ENCODE measurements at regions not wholly inside any gene's neighbourhood (a gene's known extent, or its start where the extent isn't known, plus 50 kb on each side); places are given as distances from the start of the nearest gene placed in this dataset.

DNA sequence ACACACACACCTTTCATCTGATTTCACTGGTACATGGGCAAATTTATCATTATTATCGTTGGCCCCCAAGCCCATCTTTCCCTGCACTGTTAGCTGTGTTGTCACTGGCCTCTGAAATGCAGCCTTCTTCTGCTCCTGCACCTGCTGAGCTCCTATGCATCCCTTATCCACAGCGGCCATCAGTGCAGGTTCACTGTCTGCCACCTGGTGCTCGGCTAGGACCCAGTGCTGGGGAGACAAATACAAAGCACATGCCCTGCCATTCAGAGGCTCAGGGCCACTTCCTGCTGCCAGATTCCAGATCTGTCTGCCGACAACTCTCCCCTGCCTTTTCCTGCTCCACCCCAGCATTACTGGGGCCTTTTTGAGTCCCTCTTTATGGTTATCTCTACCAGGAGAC lies 1205.4 kb downstream of the TBC1D22A start:
- ATAC-seq (ENCODE audit: low read depth) = no peak
- Histone ChIP-seq H3K36me3 (ENCODE audit: low read depth) (no peaks in the 10 kb centered on the region), H3K4me3 (ENCODE audit: severe bottlenecking) (no peak overlapping the region), H3K9me3 (ENCODE audit: severe bottlenecking) (peaks cover 2% of the 10 kb centered on the region), H3K27ac (ENCODE audit: poor library complexity, severe bottlenecking) (no peak overlapping the region), H3K27me3 (ENCODE audit: insufficient read depth, poor library complexity, severe bottlenecking) (peaks cover 3% of the 10 kb centered on the region), H3K4me1 (ENCODE audit: insufficient read depth, poor library complexity, severe bottlenecking) (no peaks in the 10 kb centered on the region)
- no peak for DNase-seq (ENCODE audit: low spot score)
- TF ChIP-seq, protein P1, sequence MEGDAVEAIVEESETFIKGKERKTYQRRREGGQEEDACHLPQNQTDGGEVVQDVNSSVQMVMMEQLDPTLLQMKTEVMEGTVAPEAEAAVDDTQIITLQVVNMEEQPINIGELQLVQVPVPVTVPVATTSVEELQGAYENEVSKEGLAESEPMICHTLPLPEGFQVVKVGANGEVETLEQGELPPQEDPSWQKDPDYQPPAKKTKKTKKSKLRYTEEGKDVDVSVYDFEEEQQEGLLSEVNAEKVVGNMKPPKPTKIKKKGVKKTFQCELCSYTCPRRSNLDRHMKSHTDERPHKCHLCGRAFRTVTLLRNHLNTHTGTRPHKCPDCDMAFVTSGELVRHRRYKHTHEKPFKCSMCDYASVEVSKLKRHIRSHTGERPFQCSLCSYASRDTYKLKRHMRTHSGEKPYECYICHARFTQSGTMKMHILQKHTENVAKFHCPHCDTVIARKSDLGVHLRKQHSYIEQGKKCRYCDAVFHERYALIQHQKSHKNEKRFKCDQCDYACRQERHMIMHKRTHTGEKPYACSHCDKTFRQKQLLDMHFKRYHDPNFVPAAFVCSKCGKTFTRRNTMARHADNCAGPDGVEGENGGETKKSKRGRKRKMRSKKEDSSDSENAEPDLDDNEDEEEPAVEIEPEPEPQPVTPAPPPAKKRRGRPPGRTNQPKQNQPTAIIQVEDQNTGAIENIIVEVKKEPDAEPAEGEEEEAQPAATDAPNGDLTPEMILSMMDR (IDR thresholded peaks at IDR 0.05; ENCODE audit: poor library complexity, severe bottlenecking) = no peak

DNA sequence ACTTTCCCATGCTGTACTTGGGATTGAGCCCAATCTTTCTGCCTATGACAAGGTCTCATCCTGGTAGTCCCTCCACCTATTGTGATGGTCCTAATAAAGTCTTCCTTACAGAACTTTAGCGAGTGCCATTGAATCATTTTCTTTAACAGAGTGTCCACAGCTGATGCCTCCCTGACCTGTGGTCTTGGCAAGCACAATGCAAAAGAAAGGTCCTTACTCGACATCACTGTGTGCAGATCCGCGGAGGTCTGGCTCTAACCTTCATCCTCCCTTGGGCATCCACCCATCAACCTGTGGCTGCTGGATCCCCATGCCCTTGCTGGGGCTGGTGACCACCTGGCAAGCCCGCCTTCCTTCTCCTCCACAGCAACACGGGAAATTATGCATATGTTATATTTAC lies 1203.9 kb downstream of the TBC1D22A start:
- ATAC-seq (ENCODE audit: low read depth) = no peak

DNA sequence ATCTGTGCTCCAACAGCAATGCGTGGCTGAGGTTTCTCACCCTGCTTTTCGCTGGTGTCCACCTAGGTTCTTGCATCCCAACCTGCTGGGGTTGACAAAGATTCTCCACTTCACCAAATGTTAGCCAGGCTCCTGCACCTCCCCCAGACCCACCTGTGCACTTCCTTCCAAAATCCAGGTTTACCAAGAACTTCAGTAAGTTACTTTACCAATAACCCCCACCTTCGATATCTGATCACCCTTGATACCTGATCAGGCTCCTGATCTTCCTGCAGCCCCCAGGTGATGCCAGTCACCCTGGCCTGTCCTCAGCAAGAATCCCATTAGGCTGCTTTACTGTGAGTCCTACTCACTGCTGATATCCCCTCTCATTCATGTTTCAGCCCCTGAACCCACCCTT lies 1203.4 kb downstream of the TBC1D22A start:
- Histone ChIP-seq H3K27ac (ENCODE audit: poor library complexity, severe bottlenecking) (no peak overlapping the region), H3K36me3 (ENCODE audit: low read depth) (no peaks in the 10 kb centered on the region), H3K9me3 (ENCODE audit: severe bottlenecking) (peaks cover 2% of the 10 kb centered on the region), H3K4me3 (ENCODE audit: severe bottlenecking) (no peak overlapping the region), H3K4me1 (ENCODE audit: insufficient read depth, poor library complexity, severe bottlenecking) (no peaks in the 10 kb centered on the region), H3K27me3 (ENCODE audit: insufficient read depth, poor library complexity, severe bottlenecking) (peaks cover 3% of the 10 kb centered on the region)
- DNase-seq (ENCODE audit: low spot score) (no peak), ATAC-seq (ENCODE audit: low read depth) (no peak)
- TF ChIP-seq, protein P1 (IDR thresholded peaks at IDR 0.05; ENCODE audit: poor library complexity, severe bottlenecking) = no peak

More for the DNA sequence above, 1203.9 kb downstream of the TBC1D22A start:
- H3K27me3 ChIP-seq (ENCODE audit: insufficient read depth, poor library complexity, severe bottlenecking) = peaks cover 3% of the 10 kb centered on the region
- no peaks in the 10 kb centered on the region for H3K4me1 ChIP-seq (ENCODE audit: insufficient read depth, poor library complexity, severe bottlenecking)
- no peak for DNase-seq (ENCODE audit: low spot score)
- TF ChIP-seq, protein P1 (IDR thresholded peaks at IDR 0.05; ENCODE audit: poor library complexity, severe bottlenecking) = no peak
- no peak overlapping the region for H3K4me3 ChIP-seq (ENCODE audit: severe bottlenecking)
- H3K9me3 ChIP-seq (ENCODE audit: severe bottlenecking) = peaks cover 2% of the 10 kb centered on the region
- H3K27ac ChIP-seq (ENCODE audit: poor library complexity, severe bottlenecking) = no peak overlapping the region
- H3K36me3 ChIP-seq (ENCODE audit: low read depth) = no peaks in the 10 kb centered on the region

DNA sequence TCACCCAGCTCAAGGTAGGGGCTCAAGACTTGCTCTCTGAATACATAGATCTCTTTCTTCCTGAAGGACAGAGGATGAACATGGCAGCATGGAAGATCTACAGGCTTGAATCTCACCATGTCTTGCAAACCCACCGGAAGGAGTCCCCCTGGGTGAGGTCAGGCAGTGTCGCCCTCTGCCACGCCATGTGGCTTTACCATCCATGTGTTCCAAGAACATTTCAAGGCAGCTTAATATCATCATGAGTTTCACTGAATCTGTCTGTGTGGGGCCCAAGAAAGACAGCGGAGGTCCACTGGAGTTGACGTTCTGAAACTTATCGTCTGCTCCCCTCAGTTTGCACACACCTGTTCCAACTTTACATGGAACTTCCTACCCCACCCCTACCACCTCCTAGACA lies 1202.6 kb downstream of the TBC1D22A start:
- no peaks in the 10 kb centered on the region for H3K4me1 ChIP-seq (ENCODE audit: insufficient read depth, poor library complexity, severe bottlenecking)
- no peak for ATAC-seq (ENCODE audit: low read depth)
- no peaks in the 10 kb centered on the region for H3K36me3 ChIP-seq (ENCODE audit: low read depth)
- peaks cover 2% of the 10 kb centered on the region for H3K9me3 ChIP-seq (ENCODE audit: severe bottlenecking)
- no peaks in the 10 kb centered on the region for H3K27me3 ChIP-seq (ENCODE audit: insufficient read depth, poor library complexity, severe bottlenecking)
- TF ChIP-seq, protein P1 (IDR thresholded peaks at IDR 0.05; ENCODE audit: poor library complexity, severe bottlenecking) = no peak
- no peak overlapping the region for H3K4me3 ChIP-seq (ENCODE audit: severe bottlenecking)
- H3K27ac ChIP-seq (ENCODE audit: poor library complexity, severe bottlenecking) = no peak overlapping the region
- DNase-seq (ENCODE audit: low spot score) = no peak

DNA sequence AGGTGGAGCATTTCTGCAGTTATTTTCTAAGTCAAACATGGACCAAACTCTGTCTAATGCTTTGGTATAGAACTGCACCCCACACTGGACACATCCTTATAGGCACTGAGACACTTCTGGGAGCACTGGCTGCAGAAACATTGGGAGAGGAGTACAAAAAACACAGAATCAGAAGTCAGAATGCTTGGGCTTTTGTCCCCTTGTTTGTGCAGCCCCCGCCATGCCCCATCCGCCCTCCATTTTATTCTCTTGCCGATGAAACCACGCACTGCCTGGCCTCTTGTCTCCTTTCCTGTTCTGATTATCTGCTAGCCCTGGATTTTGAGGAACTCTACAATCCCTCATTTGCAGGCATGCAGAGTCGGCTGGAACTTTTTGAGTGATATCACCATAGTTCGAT lies 1201.2 kb downstream of the TBC1D22A start:
- no peak for DNase-seq (ENCODE audit: low spot score)
- Histone ChIP-seq H3K4me3 (ENCODE audit: severe bottlenecking) (no peak overlapping the region), H3K27me3 (ENCODE audit: insufficient read depth, poor library complexity, severe bottlenecking) (no peaks in the 10 kb centered on the region), H3K27ac (ENCODE audit: poor library complexity, severe bottlenecking) (no peak overlapping the region), H3K36me3 (ENCODE audit: low read depth) (no peaks in the 10 kb centered on the region), H3K4me1 (ENCODE audit: insufficient read depth, poor library complexity, severe bottlenecking) (no peaks in the 10 kb centered on the region), H3K9me3 (ENCODE audit: severe bottlenecking) (peaks cover 2% of the 10 kb centered on the region)
- TF ChIP-seq, protein P1 (IDR thresholded peaks at IDR 0.05; ENCODE audit: poor library complexity, severe bottlenecking) = no peak
- no peak for ATAC-seq (ENCODE audit: low read depth)
